Uterus (tissue), 2 donors: ENCODE measurements at regions not wholly inside any gene's neighbourhood (a gene's known extent, or its start where the extent isn't known, plus 50 kb on each side); places are given as distances from the start of the nearest gene placed in this dataset.

Experiments used
- POLR2A ChIP-seq, 2 donors: fragments of 450-650 bp; IDR thresholded peaks; one replicate each; pipeline ENCODE4 v1.6.1; 2016; ENCODE audit warnings: antibody characterized with exemption in 2 of 2, mild to moderate bottlenecking in 1 of 2, moderate library complexity in 1 of 2
- TF ChIP-seq, protein P1 (sequence below), 4 experiments: fragments of 200-600 bp in 2 of 4; fragments of 450-650 bp in 2 of 4; sonication (generic) in 2 of 4; IDR thresholded peaks; one replicate each; pipeline ENCODE4 v1.5.1; 2016 to 2019; ENCODE audit warnings: antibody characterized with exemption in 4 of 4, mild to moderate bottlenecking in 2 of 4, moderate library complexity in 1 of 4

- TF ChIP-seq, protein P1, sequence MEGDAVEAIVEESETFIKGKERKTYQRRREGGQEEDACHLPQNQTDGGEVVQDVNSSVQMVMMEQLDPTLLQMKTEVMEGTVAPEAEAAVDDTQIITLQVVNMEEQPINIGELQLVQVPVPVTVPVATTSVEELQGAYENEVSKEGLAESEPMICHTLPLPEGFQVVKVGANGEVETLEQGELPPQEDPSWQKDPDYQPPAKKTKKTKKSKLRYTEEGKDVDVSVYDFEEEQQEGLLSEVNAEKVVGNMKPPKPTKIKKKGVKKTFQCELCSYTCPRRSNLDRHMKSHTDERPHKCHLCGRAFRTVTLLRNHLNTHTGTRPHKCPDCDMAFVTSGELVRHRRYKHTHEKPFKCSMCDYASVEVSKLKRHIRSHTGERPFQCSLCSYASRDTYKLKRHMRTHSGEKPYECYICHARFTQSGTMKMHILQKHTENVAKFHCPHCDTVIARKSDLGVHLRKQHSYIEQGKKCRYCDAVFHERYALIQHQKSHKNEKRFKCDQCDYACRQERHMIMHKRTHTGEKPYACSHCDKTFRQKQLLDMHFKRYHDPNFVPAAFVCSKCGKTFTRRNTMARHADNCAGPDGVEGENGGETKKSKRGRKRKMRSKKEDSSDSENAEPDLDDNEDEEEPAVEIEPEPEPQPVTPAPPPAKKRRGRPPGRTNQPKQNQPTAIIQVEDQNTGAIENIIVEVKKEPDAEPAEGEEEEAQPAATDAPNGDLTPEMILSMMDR (IDR thresholded peaks at IDR 0.05): no peak
- TF ChIP-seq POLR2A (IDR thresholded peaks at IDR 0.05): no peak
Observed at GRCh38 chr20:56955680-56956079, 310.8 kb downstream of the BMP7 start.
